OCI-LY3 (cell line): ENCODE measurements at regions not wholly inside any gene's neighbourhood (a gene's known extent, or its start where the extent isn't known, plus 50 kb on each side); places are given as distances from the start of the nearest gene placed in this dataset.

Experiments used
- EZH2phosphoT487 ChIP-seq: fragments of 200-600 bp; shearing (Covaris generic); IDR thresholded peaks from 2 replicates; pipeline ENCODE4 v1.6.1; 2018; ENCODE audit warnings: antibody characterized with exemption, mixed run types, low read depth
- TF ChIP-seq, protein P1 (sequence below): fragments of 200-600, 300-600 bp; sonication (generic); IDR thresholded peaks from 2 replicates; pipeline ENCODE4 v1.5.1; 2014; ENCODE audit warnings: antibody characterized with exemption, low read length, low read depth

DNA sequence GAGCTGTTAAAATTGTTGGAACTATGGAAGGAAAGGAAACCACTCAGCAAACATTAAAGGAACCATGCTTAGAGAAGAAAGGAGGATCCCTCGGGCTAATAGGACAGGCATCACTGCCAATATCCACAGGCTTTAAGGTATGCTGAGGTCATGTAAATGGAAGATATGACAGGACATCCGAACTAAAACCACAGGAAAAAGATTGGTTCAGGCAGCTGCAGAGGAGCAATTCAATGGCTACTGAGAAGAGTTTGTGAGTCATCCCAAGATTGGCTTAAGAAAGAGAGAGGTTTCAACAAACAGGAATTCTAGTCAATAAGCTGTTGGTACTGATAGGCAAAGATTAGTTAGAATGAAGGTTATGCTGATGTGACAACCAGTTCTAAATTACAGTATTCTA, 106.4 kb upstream of the FAM241A start:
- TF ChIP-seq, protein P1, sequence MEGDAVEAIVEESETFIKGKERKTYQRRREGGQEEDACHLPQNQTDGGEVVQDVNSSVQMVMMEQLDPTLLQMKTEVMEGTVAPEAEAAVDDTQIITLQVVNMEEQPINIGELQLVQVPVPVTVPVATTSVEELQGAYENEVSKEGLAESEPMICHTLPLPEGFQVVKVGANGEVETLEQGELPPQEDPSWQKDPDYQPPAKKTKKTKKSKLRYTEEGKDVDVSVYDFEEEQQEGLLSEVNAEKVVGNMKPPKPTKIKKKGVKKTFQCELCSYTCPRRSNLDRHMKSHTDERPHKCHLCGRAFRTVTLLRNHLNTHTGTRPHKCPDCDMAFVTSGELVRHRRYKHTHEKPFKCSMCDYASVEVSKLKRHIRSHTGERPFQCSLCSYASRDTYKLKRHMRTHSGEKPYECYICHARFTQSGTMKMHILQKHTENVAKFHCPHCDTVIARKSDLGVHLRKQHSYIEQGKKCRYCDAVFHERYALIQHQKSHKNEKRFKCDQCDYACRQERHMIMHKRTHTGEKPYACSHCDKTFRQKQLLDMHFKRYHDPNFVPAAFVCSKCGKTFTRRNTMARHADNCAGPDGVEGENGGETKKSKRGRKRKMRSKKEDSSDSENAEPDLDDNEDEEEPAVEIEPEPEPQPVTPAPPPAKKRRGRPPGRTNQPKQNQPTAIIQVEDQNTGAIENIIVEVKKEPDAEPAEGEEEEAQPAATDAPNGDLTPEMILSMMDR, result no peak
- TF ChIP-seq EZH2phosphoT487, result no peak
